ENCODE measurements at regions not wholly inside any gene's neighbourhood (a gene's known extent, or its start where the extent isn't known, plus 50 kb on each side); places are given as distances from the start of the nearest gene placed in this dataset.
A peak's percentile ranks its signal among the peaks of the same experiment; 100 is the strongest.
"Not testable (repeated sequence)": the region's sequence is repeated elsewhere in the genome, so short reads cannot be mapped to it uniquely, and the experiment has no call there.

GRCh38 chrX:77119706-77120105 is 327.5 kb upstream of the FGF16 start:
- DNase-seq (ENCODE audit: low read depth in 1 of 2, low spot score in 1 of 2), result no peak
- TF ChIP-seq, protein P1, sequence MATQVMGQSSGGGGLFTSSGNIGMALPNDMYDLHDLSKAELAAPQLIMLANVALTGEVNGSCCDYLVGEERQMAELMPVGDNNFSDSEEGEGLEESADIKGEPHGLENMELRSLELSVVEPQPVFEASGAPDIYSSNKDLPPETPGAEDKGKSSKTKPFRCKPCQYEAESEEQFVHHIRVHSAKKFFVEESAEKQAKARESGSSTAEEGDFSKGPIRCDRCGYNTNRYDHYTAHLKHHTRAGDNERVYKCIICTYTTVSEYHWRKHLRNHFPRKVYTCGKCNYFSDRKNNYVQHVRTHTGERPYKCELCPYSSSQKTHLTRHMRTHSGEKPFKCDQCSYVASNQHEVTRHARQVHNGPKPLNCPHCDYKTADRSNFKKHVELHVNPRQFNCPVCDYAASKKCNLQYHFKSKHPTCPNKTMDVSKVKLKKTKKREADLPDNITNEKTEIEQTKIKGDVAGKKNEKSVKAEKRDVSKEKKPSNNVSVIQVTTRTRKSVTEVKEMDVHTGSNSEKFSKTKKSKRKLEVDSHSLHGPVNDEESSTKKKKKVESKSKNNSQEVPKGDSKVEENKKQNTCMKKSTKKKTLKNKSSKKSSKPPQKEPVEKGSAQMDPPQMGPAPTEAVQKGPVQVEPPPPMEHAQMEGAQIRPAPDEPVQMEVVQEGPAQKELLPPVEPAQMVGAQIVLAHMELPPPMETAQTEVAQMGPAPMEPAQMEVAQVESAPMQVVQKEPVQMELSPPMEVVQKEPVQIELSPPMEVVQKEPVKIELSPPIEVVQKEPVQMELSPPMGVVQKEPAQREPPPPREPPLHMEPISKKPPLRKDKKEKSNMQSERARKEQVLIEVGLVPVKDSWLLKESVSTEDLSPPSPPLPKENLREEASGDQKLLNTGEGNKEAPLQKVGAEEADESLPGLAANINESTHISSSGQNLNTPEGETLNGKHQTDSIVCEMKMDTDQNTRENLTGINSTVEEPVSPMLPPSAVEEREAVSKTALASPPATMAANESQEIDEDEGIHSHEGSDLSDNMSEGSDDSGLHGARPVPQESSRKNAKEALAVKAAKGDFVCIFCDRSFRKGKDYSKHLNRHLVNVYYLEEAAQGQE (IDR thresholded peaks at IDR 0.05; ENCODE audit: insufficient replicate concordance, low read depth), result no peak
- TF ChIP-seq GABPA (IDR thresholded peaks at IDR 0.05; ENCODE audit: low read depth), result no peak
- no peak overlapping the region for H3K4me3 ChIP-seq (replicated peaks; ENCODE audit: insufficient read depth, low read length)
- H3K27ac ChIP-seq (replicated peaks), result no peak overlapping the region
- no peaks in the 10 kb centered on the region for H3K27me3 ChIP-seq (ENCODE audit: insufficient read depth, poor library complexity, severe bottlenecking)

GRCh38 chrX:77123917-77124316 is 323.3 kb upstream of the FGF16 start:
- DNase-seq (ENCODE audit: low read depth in 1 of 2, low spot score in 1 of 2); H3K4me3 ChIP-seq (replicated peaks; ENCODE audit: insufficient read depth, low read length); H3K27ac ChIP-seq (replicated peaks); H3K27me3 ChIP-seq (ENCODE audit: insufficient read depth, poor library complexity, severe bottlenecking): not testable (repeated sequence)

- H3K27me3 ChIP-seq (ENCODE audit: insufficient read depth, poor library complexity, severe bottlenecking); H3K4me3 ChIP-seq (replicated peaks; ENCODE audit: insufficient read depth, low read length); DNase-seq (ENCODE audit: low read depth in 1 of 2, low spot score in 1 of 2); H3K27ac ChIP-seq (replicated peaks): not testable (repeated sequence)
Measured at GRCh38 chrX:77127571-77127970, 319.6 kb upstream of the FGF16 start.

- H3K27me3 ChIP-seq (ENCODE audit: insufficient read depth, poor library complexity, severe bottlenecking), result no peaks in the 10 kb centered on the region
- no peak overlapping the region for H3K4me3 ChIP-seq (replicated peaks; ENCODE audit: insufficient read depth, low read length)
- H3K27ac ChIP-seq (replicated peaks), result no peak overlapping the region
- TF ChIP-seq GABPA (IDR thresholded peaks at IDR 0.05; ENCODE audit: low read depth), result no peak
- TF ChIP-seq, protein P2, sequence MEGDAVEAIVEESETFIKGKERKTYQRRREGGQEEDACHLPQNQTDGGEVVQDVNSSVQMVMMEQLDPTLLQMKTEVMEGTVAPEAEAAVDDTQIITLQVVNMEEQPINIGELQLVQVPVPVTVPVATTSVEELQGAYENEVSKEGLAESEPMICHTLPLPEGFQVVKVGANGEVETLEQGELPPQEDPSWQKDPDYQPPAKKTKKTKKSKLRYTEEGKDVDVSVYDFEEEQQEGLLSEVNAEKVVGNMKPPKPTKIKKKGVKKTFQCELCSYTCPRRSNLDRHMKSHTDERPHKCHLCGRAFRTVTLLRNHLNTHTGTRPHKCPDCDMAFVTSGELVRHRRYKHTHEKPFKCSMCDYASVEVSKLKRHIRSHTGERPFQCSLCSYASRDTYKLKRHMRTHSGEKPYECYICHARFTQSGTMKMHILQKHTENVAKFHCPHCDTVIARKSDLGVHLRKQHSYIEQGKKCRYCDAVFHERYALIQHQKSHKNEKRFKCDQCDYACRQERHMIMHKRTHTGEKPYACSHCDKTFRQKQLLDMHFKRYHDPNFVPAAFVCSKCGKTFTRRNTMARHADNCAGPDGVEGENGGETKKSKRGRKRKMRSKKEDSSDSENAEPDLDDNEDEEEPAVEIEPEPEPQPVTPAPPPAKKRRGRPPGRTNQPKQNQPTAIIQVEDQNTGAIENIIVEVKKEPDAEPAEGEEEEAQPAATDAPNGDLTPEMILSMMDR (IDR thresholded peaks at IDR 0.05; ENCODE audit: insufficient read depth, low read length), result no peak
- TF ChIP-seq SPI1 (IDR thresholded peaks at IDR 0.05; ENCODE audit: borderline replicate concordance, low read depth), result no peak
- TF ChIP-seq, protein P1 (IDR thresholded peaks at IDR 0.05; ENCODE audit: insufficient replicate concordance, low read depth), result no peak
- TF ChIP-seq POLR2AphosphoS5 (IDR thresholded peaks at IDR 0.05; ENCODE audit: low read depth), result no peak
- DNase-seq (ENCODE audit: low read depth in 1 of 2, low spot score in 1 of 2), result no peak
Measured at GRCh38 chrX:77143907-77144306, 303.3 kb upstream of the FGF16 start.

GRCh38 chrX:77160301-77160700 is 286.9 kb upstream of the FGF16 start:
- Histone ChIP-seq H3K27ac (replicated peaks) (no peak overlapping the region), H3K4me3 (replicated peaks; ENCODE audit: insufficient read depth, low read length) (no peak overlapping the region), H3K27me3 (ENCODE audit: insufficient read depth, poor library complexity, severe bottlenecking) (no peaks in the 10 kb centered on the region)
- peak in 1 of 2 experiments; percentile 2 for DNase-seq (ENCODE audit: low read depth in 1 of 2, low spot score in 1 of 2)
- TF ChIP-seq, protein P2 (IDR thresholded peaks at IDR 0.05; ENCODE audit: insufficient read depth, low read length), result no peak
- no peak for TF ChIP-seq SPI1 (IDR thresholded peaks at IDR 0.05; ENCODE audit: borderline replicate concordance, low read depth)
- TF ChIP-seq, protein P1 (IDR thresholded peaks at IDR 0.05; ENCODE audit: insufficient replicate concordance, low read depth), result no peak
- no peak for TF ChIP-seq POLR2AphosphoS5 (IDR thresholded peaks at IDR 0.05; ENCODE audit: low read depth)
- no peak for TF ChIP-seq GABPA (IDR thresholded peaks at IDR 0.05; ENCODE audit: low read depth)
